ENCODE measurements at regions not wholly inside any gene's neighbourhood (a gene's known extent, or its start where the extent isn't known, plus 50 kb on each side); places are given as distances from the start of the nearest gene placed in this dataset.

DNA sequence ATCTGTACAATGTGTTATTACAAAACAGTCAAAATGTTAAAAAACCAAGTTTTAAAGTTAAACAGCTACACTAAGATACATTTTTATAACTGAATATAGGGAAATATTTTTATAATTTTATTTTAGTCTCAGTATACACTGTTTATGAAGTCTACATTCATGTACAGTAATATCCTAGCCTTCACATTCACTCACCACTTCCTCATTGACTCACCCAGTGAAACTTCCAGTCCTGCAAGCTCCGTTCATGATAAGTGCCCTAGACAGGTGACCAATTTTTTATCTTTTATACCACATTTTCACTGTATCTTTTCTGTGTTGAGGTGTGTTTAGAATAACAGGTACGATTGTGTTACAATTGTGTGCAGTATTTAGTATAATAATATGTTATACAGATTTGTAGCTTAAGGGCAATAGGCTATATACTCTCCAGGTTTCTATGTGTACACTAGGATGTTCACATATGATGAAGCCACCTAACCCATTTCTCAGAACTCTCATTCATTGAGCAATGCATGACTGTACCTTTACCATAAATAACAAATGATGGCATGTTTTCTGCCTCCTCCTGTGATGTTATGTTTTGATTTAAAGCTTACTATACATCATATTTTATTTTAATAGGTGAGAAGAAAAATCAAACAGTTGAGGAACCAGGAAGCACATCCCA, 388.4 kb upstream of the NDN start:
- Histone ChIP-seq H3K4me1 (no peaks in the 10 kb centered on the region), H3K4me2 (no peak overlapping the region), H3K4me3 (no peak overlapping the region), H3K27ac (no peak overlapping the region), H3K9me3 (peaks cover 4% of the 10 kb centered on the region; the same call in 1 of the 3 replicates)
- no peak for TF ChIP-seq ESRRA (IDR thresholded peaks at IDR 0.05; ENCODE audit: borderline replicate concordance, low read length)
- no peak for TF ChIP-seq FOSL2 (IDR thresholded peaks at IDR 0.05)
- TF ChIP-seq FOSL2 (CRISPR knock-in tag; IDR thresholded peaks at IDR 0.05) = no peak
- TF ChIP-seq ZSCAN20 (CRISPR knock-in tag; IDR thresholded peaks at IDR 0.05) = no peak
- POLR2A ChIA-PET = no interaction called here
- WGBS (ENCODE audit: missing lambda C conversion rate) = 1% methylated on average over 2 of the region's 2 CpGs
- DNase-seq (ENCODE audit: low read depth in 1 of 2, low spot score in 1 of 2) = no peak
- no peak for FAIRE-seq
- no peak for ATAC-seq
- CTCF ChIA-PET = interaction anchor here (0.8 kb wide), 1 partner anchor 169 kb away, joined by 3 read pairs; no protein-coding TSS in a partner anchor

DNA sequence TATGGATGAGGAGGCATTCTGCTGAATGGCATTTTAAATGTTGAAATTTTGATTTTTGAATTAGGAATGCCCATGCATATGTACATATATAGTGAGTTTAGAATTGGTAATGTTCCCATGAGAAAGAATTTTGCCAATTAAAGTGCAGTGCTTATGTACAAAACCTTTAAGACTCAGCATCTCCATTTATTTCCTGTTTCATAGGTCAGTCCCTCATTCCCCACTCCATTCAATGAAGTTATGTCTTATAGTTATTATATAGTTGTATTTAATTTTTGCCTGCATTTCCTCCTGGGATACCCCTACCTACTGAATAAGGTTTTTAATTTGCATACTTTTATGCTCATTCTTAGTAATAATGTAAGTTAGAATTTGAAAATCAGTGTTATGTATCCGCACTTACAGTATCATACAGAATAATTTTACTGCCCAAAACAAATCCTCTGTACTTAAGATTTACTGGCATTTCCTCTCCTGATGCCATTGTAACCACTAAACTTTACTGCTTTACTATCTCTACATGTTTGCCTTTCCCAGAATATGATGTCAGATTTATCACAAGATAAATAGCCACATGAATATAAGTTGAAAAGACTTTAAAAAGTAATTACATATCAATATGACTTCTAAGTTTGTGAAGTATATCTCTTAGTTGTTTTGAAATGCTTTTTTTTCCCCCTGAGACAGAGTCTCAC, 389.1 kb upstream of the NDN start:
- Histone ChIP-seq H3K4me3 (no peak overlapping the region), H3K27ac (no peak overlapping the region), H3K4me1 (no peaks in the 10 kb centered on the region), H3K9me3 (peaks cover 4% of the 10 kb centered on the region; the same call in 1 of the 3 replicates), H3K4me2 (no peak overlapping the region)
- ChIA-PET CTCF (no interaction called here), POLR2A (no interaction called here)
- DNase-seq (ENCODE audit: low read depth in 1 of 2, low spot score in 1 of 2) = no peak
- 34% methylated on average over 1 of the region's 1 CpG for WGBS (ENCODE audit: missing lambda C conversion rate)
- FAIRE-seq = no peak
- TF ChIP-seq GATA3 (IDR thresholded peaks at IDR 0.05; ENCODE audit: borderline replicate concordance) (no peak), POLR2AphosphoS2 (conservative IDR thresholded peaks at IDR 0.05; ENCODE audit: low read length) (no peak), EP300 (IDR thresholded peaks at IDR 0.05) (no peak), ZNF302 (CRISPR knock-in tag; IDR thresholded peaks at IDR 0.05) (no peak), NR3C1 (IDR thresholded peaks at IDR 0.05) (no peak), CBX2 (IDR thresholded peaks at IDR 0.05; ENCODE audit: borderline replicate concordance, low read depth) (no peak)
- TF ChIP-seq, protein P1, sequence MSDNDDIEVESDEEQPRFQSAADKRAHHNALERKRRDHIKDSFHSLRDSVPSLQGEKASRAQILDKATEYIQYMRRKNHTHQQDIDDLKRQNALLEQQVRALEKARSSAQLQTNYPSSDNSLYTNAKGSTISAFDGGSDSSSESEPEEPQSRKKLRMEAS (IDR thresholded peaks at IDR 0.05) = no peak
- TF ChIP-seq, protein P2, sequence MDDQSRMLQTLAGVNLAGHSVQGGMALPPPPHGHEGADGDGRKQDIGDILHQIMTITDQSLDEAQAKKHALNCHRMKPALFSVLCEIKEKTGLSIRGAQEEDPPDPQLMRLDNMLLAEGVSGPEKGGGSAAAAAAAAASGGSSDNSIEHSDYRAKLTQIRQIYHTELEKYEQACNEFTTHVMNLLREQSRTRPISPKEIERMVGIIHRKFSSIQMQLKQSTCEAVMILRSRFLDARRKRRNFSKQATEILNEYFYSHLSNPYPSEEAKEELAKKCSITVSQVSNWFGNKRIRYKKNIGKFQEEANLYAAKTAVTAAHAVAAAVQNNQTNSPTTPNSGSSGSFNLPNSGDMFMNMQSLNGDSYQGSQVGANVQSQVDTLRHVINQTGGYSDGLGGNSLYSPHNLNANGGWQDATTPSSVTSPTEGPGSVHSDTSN (IDR thresholded peaks at IDR 0.05) = no peak
- ATAC-seq = no peak

DNA sequence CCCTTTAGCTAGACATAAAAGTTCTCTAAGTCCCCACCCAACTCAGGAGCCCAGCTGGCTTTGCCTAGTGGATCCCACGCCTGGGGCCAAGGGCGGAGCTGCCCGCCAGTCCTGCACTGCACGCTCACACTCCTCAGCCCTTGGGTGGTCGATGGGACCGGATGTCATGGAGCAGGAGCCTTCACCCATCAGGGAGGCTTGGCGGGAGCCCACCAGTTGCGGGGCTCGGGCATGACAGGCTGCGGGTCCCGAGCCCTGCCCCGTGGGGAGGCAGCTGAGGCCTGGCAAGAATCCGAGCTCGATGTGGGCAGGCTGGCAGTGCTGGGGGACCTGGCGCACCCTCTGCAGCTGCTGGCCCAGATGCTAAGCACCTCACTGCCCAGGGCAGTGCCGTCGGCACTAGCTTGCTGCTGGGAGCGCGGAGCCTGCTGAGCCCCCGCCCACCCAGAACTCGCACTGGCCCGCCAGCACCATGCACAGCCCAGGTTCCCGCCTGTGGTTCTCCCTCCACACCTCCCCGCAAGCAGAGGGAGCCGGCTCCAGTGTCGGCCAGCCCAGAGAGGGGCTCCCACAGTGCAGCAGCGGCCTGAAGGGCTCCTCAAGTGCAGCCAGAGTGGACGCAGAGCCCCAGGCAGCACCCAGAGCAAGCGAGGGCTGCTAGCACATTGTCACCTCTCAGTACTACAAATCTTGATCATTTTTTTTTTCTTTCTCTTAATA, 391.4 kb upstream of the NDN start:
- POLR2A ChIA-PET = no interaction called here
- ATAC-seq (no peak), FAIRE-seq (no peak), DNase-seq (ENCODE audit: low read depth in 1 of 2, low spot score in 1 of 2) (no peak)
- CTCF ChIA-PET = no interaction called here
- Histone ChIP-seq H3K9me3 (peaks cover 4% of the 10 kb centered on the region; the same call in 1 of the 3 replicates), H3K4me3 (no peak overlapping the region), H3K4me1 (no peaks in the 10 kb centered on the region), H3K27ac (no peak overlapping the region), H3K4me2 (no peak overlapping the region)
- 38% methylated on average over 25 of the region's 29 CpGs for WGBS (ENCODE audit: missing lambda C conversion rate)
- TF ChIP-seq MYC (IDR thresholded peaks at IDR 0.05; ENCODE audit: borderline replicate concordance, low read length) = no peak
- no peak for TF ChIP-seq ZSCAN20 (CRISPR knock-in tag; IDR thresholded peaks at IDR 0.05)
- TF ChIP-seq, protein P3, sequence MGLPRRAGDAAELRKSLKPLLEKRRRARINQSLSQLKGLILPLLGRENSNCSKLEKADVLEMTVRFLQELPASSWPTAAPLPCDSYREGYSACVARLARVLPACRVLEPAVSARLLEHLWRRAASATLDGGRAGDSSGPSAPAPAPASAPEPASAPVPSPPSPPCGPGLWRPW (IDR thresholded peaks at IDR 0.05) = no peak
- TF ChIP-seq RFX5 (IDR thresholded peaks at IDR 0.05) = no peak
- TF ChIP-seq HEYL (CRISPR knock-in tag; IDR thresholded peaks at IDR 0.05) = no peak
- no peak for TF ChIP-seq NFE2L2 (conservative IDR thresholded peaks at IDR 0.05; ENCODE audit: low read length)
- TF ChIP-seq, protein P4, sequence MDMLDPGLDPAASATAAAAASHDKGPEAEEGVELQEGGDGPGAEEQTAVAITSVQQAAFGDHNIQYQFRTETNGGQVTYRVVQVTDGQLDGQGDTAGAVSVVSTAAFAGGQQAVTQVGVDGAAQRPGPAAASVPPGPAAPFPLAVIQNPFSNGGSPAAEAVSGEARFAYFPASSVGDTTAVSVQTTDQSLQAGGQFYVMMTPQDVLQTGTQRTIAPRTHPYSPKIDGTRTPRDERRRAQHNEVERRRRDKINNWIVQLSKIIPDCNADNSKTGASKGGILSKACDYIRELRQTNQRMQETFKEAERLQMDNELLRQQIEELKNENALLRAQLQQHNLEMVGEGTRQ (IDR thresholded peaks at IDR 0.05) = no peak
- TF ChIP-seq KDM1A (IDR thresholded peaks at IDR 0.05; ENCODE audit: low read depth) = no peak
- no peak for TF ChIP-seq SMC3 (IDR thresholded peaks at IDR 0.05)
- TF ChIP-seq MAZ (IDR thresholded peaks at IDR 0.05; ENCODE audit: borderline replicate concordance, low read depth, low read length) = no peak
- TF ChIP-seq TP53 (CRISPR knock-in tag; IDR thresholded peaks at IDR 0.05) = no peak
- TF ChIP-seq HOXA7 (CRISPR knock-in tag; IDR thresholded peaks at IDR 0.05) = no peak
- no peak for TF ChIP-seq HOXB5 (CRISPR knock-in tag; IDR thresholded peaks at IDR 0.05)
- TF ChIP-seq KDM5A (IDR thresholded peaks at IDR 0.05) = no peak
- TF ChIP-seq, protein P5, sequence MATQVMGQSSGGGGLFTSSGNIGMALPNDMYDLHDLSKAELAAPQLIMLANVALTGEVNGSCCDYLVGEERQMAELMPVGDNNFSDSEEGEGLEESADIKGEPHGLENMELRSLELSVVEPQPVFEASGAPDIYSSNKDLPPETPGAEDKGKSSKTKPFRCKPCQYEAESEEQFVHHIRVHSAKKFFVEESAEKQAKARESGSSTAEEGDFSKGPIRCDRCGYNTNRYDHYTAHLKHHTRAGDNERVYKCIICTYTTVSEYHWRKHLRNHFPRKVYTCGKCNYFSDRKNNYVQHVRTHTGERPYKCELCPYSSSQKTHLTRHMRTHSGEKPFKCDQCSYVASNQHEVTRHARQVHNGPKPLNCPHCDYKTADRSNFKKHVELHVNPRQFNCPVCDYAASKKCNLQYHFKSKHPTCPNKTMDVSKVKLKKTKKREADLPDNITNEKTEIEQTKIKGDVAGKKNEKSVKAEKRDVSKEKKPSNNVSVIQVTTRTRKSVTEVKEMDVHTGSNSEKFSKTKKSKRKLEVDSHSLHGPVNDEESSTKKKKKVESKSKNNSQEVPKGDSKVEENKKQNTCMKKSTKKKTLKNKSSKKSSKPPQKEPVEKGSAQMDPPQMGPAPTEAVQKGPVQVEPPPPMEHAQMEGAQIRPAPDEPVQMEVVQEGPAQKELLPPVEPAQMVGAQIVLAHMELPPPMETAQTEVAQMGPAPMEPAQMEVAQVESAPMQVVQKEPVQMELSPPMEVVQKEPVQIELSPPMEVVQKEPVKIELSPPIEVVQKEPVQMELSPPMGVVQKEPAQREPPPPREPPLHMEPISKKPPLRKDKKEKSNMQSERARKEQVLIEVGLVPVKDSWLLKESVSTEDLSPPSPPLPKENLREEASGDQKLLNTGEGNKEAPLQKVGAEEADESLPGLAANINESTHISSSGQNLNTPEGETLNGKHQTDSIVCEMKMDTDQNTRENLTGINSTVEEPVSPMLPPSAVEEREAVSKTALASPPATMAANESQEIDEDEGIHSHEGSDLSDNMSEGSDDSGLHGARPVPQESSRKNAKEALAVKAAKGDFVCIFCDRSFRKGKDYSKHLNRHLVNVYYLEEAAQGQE (IDR thresholded peaks at IDR 0.05) = no peak
